Loucy (cell line): ENCODE measurements at regions not wholly inside any gene's neighbourhood (a gene's known extent, or its start where the extent isn't known, plus 50 kb on each side); places are given as distances from the start of the nearest gene placed in this dataset.

Source experiments
- CTCF ChIP-seq: fragments of 200-600 bp; sonication (generic); conservative IDR thresholded peaks from 2 replicates; pipeline ENCODE4 v1.5.1; 2014; ENCODE audit warnings: mild to moderate bottlenecking, antibody characterized with exemption, low read length
- EZH2phosphoT487 ChIP-seq: fragments of 200-600 bp; IDR thresholded peaks from 2 replicates; pipeline ENCODE4 v1.6.1; 2018; ENCODE audit warnings: antibody characterized with exemption, mild to moderate bottlenecking, moderate library complexity, borderline replicate concordance

GRCh38 chr14:98951031-98951430 is 321.0 kb downstream of the BCL11B start:
- no peak for TF ChIP-seq CTCF
- TF ChIP-seq EZH2phosphoT487 = no peak
